Stimulated activated CD8-positive, alpha-beta memory T cell treated with anti-CD3 and anti-CD28 coated beads, Interleukin-15, amount 100 ng/mL, for 24 hours (primary cell): ENCODE measurements at regions not wholly inside any gene's neighbourhood (a gene's known extent, or its start where the extent isn't known, plus 50 kb on each side); places are given as distances from the start of the nearest gene placed in this dataset.

Experiments
- DNase-seq: peaks from one replicate; pipeline ENCODE4 v3.0.0-alpha.2; 2020; ENCODE audit warnings: low read depth

- no peak for DNase-seq
These were observed 52.5 kb upstream of the C11orf58 start for GRCh38 chr11:16685914-16686313.

GRCh38 chr11:16678466-16679116 is 59.9 kb upstream of the C11orf58 start:
- no peak for DNase-seq

GRCh38 chr11:16669799-16670415 is 68.5 kb upstream of the C11orf58 start:
- DNase-seq = no peak

GRCh38 chr11:16632295-16633200 is 105.9 kb upstream of the C11orf58 start:
- DNase-seq = no peak

- DNase-seq = no peak
These were observed 107.8 kb upstream of the C11orf58 start for GRCh38 chr11:16630651-16631050.

GRCh38 chr11:16618431-16618830 is 120.0 kb upstream of the C11orf58 start:
- no peak for DNase-seq

- no peak for DNase-seq
These were observed 123.0 kb upstream of the C11orf58 start for GRCh38 chr11:16615480-16615879.

- no peak for DNase-seq
These were observed 124.7 kb upstream of the C11orf58 start for GRCh38 chr11:16613512-16614381.

- DNase-seq = no peak
These were observed 125.3 kb upstream of the C11orf58 start for GRCh38 chr11:16613262-16613511.

GRCh38 chr11:16612566-16613261 is 125.7 kb upstream of the C11orf58 start:
- no peak for DNase-seq

GRCh38 chr11:16611926-16612565 is 126.4 kb upstream of the C11orf58 start:
- no peak for DNase-seq

- no peak for DNase-seq
These were observed 127.0 kb upstream of the C11orf58 start for GRCh38 chr11:16611401-16611921.

GRCh38 chr11:16610738-16611388 is 127.6 kb upstream of the C11orf58 start:
- no peak for DNase-seq

- no peak for DNase-seq
These were observed 128.2 kb upstream of the C11orf58 start for GRCh38 chr11:16610213-16610737.

GRCh38 chr11:16609769-16610168 is 128.7 kb upstream of the C11orf58 start:
- DNase-seq = no peak

GRCh38 chr11:16607675-16608644 is 130.5 kb upstream of the C11orf58 start:
- no peak for DNase-seq

GRCh38 chr11:16606784-16607674 is 131.4 kb upstream of the C11orf58 start:
- DNase-seq = no peak
